Left lung (tissue), 4 donors: ENCODE measurements at regions not wholly inside any gene's neighbourhood (a gene's known extent, or its start where the extent isn't known, plus 50 kb on each side); places are given as distances from the start of the nearest gene placed in this dataset.
"Not testable (repeated sequence)": the region's sequence is repeated elsewhere in the genome, so short reads cannot be mapped to it uniquely, and the experiment has no call there.

Experiments
- ATAC-seq: fragments of 200-7000 bp; cut with Tn5 transposase; one replicate; pipeline ENCODE4 v1.9.1; 2020; ENCODE audit warnings: moderate library complexity
- DNase-seq, 4 donors: peaks; one replicate each; pipeline ENCODE4 v3.0.0-alpha.2; 2013 to 2020
- H3K27ac ChIP-seq, 2 donors: fragments of 200-600 bp; sonication (generic) in 1 of 2; one replicate each; pipeline versions ENCODE4 v1.5.0 to v1.8.0; 2020 to 2021
- H3K27me3 ChIP-seq, 2 donors: fragments of 200-600 bp; sonication (generic) in 1 of 2; one replicate each; pipeline versions ENCODE4 v1.5.0 to v1.8.0; 2020 to 2021
- H3K36me3 ChIP-seq, 2 donors: fragments of 200-600 bp; sonication (generic) in 1 of 2; one replicate each; pipeline versions ENCODE4 v1.5.0 to v1.8.0; 2020 to 2021
- H3K4me1 ChIP-seq, 2 donors: fragments of 200-600 bp; one replicate each; pipeline ENCODE4 v1.8.0; 2021
- H3K4me3 ChIP-seq, 2 donors: fragments of 200-600 bp; sonication (generic) in 1 of 2; one replicate each; pipeline versions ENCODE4 v1.5.0 to v1.8.0; 2020 to 2021; ENCODE audit warnings: mild to moderate bottlenecking in 1 of 2
- H3K9me3 ChIP-seq, 2 donors: fragments of 200-600 bp; sonication (generic) in 1 of 2; one replicate each; pipeline versions ENCODE4 v1.5.0 to v1.8.0; 2020 to 2021
- CTCF ChIP-seq, 2 donors: fragments of 200-600 bp; sonication (generic) in 1 of 2; IDR thresholded peaks; one replicate each; pipeline versions ENCODE4 v1.5.0 to v1.8.0; 2021; ENCODE audit warnings: antibody characterized with exemption in 2 of 2
- intact Hi-C, 2 donors: fragments of 100-400 bp; cut with DNase I; formaldehyde crosslinking; loops; one replicate each; pipeline versions ENCODE4 v1.11.2 to v1.14.2; 2022
- donor health status: DM: no; HTN: yes; CAD: no.
- donor health status: DM: no; HTN: no; CAD: no.

GRCh38 chr4:131001371-131001770 is 1905.4 kb downstream of the C4orf33 start:
- Histone ChIP-seq H3K4me3 (no peak overlapping the region), H3K36me3 (no peaks in the 10 kb centered on the region)
- no peak for TF ChIP-seq CTCF (IDR thresholded peaks at IDR 0.05)

GRCh38 chr4:131002132-131002531 is 1906.2 kb downstream of the C4orf33 start:
- no peak overlapping the region for H3K4me3 ChIP-seq
- ATAC-seq (no peak), DNase-seq (no peak)
- H3K27ac ChIP-seq: no peak overlapping the region
- TF ChIP-seq CTCF (IDR thresholded peaks at IDR 0.05): no peak
- H3K36me3 ChIP-seq: no peaks in the 10 kb centered on the region
- H3K4me1 ChIP-seq: no peaks in the 10 kb centered on the region
- no peaks in the 10 kb centered on the region for H3K27me3 ChIP-seq
- intact Hi-C loops: no loop called here
- peaks cover 0 to 1% of the 10 kb centered on the region in 2 donors for H3K9me3 ChIP-seq

More at GRCh38 chr4:131001371-131001770, 1905.4 kb downstream of the C4orf33 start:
- peaks cover 0 to 6% of the 10 kb centered on the region in 2 donors for H3K9me3 ChIP-seq
- ATAC-seq (no peak), DNase-seq (no peak)
- no peaks in the 10 kb centered on the region for H3K27me3 ChIP-seq
- no peak overlapping the region for H3K27ac ChIP-seq
- H3K4me1 ChIP-seq: no peaks in the 10 kb centered on the region
- intact Hi-C loops: no loop called here

- intact Hi-C loops: no loop called here
- no peak for DNase-seq
- no peaks in the 10 kb centered on the region for H3K4me1 ChIP-seq
- H3K27me3 ChIP-seq: no peaks in the 10 kb centered on the region
- no peak for TF ChIP-seq CTCF (IDR thresholded peaks at IDR 0.05)
- no peak for ATAC-seq
- H3K27ac ChIP-seq: no peak overlapping the region
- H3K9me3 ChIP-seq: peaks cover 0 to 4% of the 10 kb centered on the region in 2 donors
- no peak overlapping the region for H3K4me3 ChIP-seq
- H3K36me3 ChIP-seq: no peaks in the 10 kb centered on the region
Measured at GRCh38 chr4:131006388-131006787, 1910.4 kb downstream of the C4orf33 start.

- intact Hi-C loops, H3K9me3 ChIP-seq, H3K4me1 ChIP-seq, DNase-seq, H3K27me3 ChIP-seq, H3K36me3 ChIP-seq, ATAC-seq, H3K4me3 ChIP-seq, H3K27ac ChIP-seq: not testable (repeated sequence)
Measured at GRCh38 chr4:131011961-131012360, 1916.0 kb downstream of the C4orf33 start.

- no peak for ATAC-seq
- DNase-seq: no peak
- TF ChIP-seq CTCF (IDR thresholded peaks at IDR 0.05): no peak
- no peaks in the 10 kb centered on the region for H3K27me3 ChIP-seq
- H3K27ac ChIP-seq: no peak overlapping the region
- no peaks in the 10 kb centered on the region for H3K36me3 ChIP-seq
- H3K4me3 ChIP-seq: no peak overlapping the region
- no peaks in the 10 kb centered on the region for H3K4me1 ChIP-seq
- peaks cover 0 to 5% of the 10 kb centered on the region in 2 donors for H3K9me3 ChIP-seq
- intact Hi-C loops: no loop called here
Measured at GRCh38 chr4:131013226-131013625, 1917.3 kb downstream of the C4orf33 start.

GRCh38 chr4:131026771-131027170 is 1930.8 kb downstream of the C4orf33 start:
- ATAC-seq (no peak), DNase-seq (no peak)
- H3K4me1 ChIP-seq: no peaks in the 10 kb centered on the region
- H3K4me3 ChIP-seq: no peak overlapping the region
- no peaks in the 10 kb centered on the region for H3K36me3 ChIP-seq
- no peaks in the 10 kb centered on the region for H3K9me3 ChIP-seq
- intact Hi-C loops: no loop called here
- no peak for TF ChIP-seq CTCF (IDR thresholded peaks at IDR 0.05)
- no peaks in the 10 kb centered on the region for H3K27me3 ChIP-seq
- H3K27ac ChIP-seq: no peak overlapping the region
